ENCODE measurements at regions not wholly inside any gene's neighbourhood (a gene's known extent, or its start where the extent isn't known, plus 50 kb on each side); places are given as distances from the start of the nearest gene placed in this dataset.
"Not testable (repeated sequence)": the region's sequence is repeated elsewhere in the genome, so short reads cannot be mapped to it uniquely, and the experiment has no call there.

DNA sequence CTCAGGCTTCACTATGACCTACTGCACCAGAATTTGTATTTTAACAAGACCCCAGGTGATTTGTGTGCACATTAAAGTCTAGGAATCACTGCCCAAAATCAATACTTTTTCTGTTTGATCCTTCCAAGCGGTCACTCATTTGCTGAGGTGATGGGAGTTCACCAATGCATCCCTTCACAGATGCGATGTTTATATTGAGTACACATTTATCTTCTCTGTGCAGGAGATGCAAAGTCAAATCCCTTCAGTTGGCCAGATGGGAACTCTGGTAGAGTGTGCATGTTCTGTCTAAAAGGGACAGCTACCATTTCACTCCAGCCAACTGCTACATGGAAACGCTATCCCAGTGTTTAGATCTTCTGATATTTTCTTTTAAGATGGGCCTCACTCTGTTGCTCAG, 122.6 kb upstream of the HS3ST2 start:
- DNase-seq: no peak
- H3K27me3 Mint-ChIP-seq (ENCODE audit: insufficient read depth): peaks cover 2% of the 10 kb centered on the region; the same call in 1 of the 2 replicates
- H3K4me1 Mint-ChIP-seq (ENCODE audit: low read depth): peaks cover 3% of the 10 kb centered on the region; the same call in 1 of the 2 replicates
- no peak overlapping the region for H3K4me3 Mint-ChIP-seq
- H3K27ac Mint-ChIP-seq: no peak overlapping the region
- no peak for TF ChIP-seq CTCF (IDR thresholded peaks at IDR 0.05)
- H3K36me3 Mint-ChIP-seq (ENCODE audit: low read depth): peaks cover 4% of the 10 kb centered on the region
- H3K9me3 Mint-ChIP-seq: peaks cover 5% of the 10 kb centered on the region

DNA sequence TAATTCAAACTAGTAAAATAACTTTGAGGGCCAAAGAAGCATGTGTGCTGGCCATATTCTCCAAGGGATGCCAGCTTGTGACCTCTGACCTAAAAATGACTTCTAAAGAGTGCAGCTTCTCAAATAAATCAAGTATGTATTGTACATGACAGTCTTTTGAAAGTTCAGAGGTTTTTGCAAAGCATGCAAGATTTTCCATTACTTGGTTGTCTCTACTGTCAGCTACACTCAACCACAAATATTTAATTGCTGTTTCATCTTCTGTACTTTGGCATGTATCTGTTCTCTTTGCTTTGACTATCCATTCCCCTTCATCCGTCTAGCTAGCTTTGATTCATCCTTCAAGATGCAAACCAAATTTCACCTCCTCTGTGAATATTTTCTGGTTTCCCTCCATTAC, 121.9 kb upstream of the HS3ST2 start:
- H3K9me3 Mint-ChIP-seq: peaks cover 2% of the 10 kb centered on the region
- H3K36me3 Mint-ChIP-seq (ENCODE audit: low read depth): peaks cover 2% of the 10 kb centered on the region
- H3K4me1 Mint-ChIP-seq (ENCODE audit: low read depth): peaks cover 5% of the 10 kb centered on the region; the same call in 1 of the 2 replicates
- H3K27ac Mint-ChIP-seq: no peak overlapping the region
- TF ChIP-seq CTCF (IDR thresholded peaks at IDR 0.05): no peak
- no peak overlapping the region for H3K4me3 Mint-ChIP-seq
- no peak for DNase-seq
- H3K27me3 Mint-ChIP-seq (ENCODE audit: insufficient read depth): peaks cover 3% of the 10 kb centered on the region; the same call in 1 of the 2 replicates

GRCh38 chr16:22692916-22693637, 120.9 kb upstream of the HS3ST2 start:
- no peak overlapping the region for H3K4me3 Mint-ChIP-seq
- no peaks in the 10 kb centered on the region for H3K36me3 Mint-ChIP-seq (ENCODE audit: low read depth)
- no peaks in the 10 kb centered on the region for H3K9me3 Mint-ChIP-seq
- H3K4me1 Mint-ChIP-seq (ENCODE audit: low read depth): peaks cover 5% of the 10 kb centered on the region; the same call in 1 of the 2 replicates
- no peak for DNase-seq
- peaks cover 3% of the 10 kb centered on the region; the same call in 1 of the 2 replicates for H3K27me3 Mint-ChIP-seq (ENCODE audit: insufficient read depth)
- TF ChIP-seq CTCF (IDR thresholded peaks at IDR 0.05): no peak
- no peak overlapping the region for H3K27ac Mint-ChIP-seq

- no peak for DNase-seq
- Mint-ChIP-seq H3K27me3 (ENCODE audit: insufficient read depth) (peaks cover 3% of the 10 kb centered on the region; the same call in 1 of the 2 replicates), H3K36me3 (ENCODE audit: low read depth) (no peaks in the 10 kb centered on the region), H3K9me3 (no peaks in the 10 kb centered on the region), H3K4me1 (ENCODE audit: low read depth) (peaks cover 5% of the 10 kb centered on the region; the same call in 1 of the 2 replicates), H3K4me3 (no peak overlapping the region), H3K27ac (no peak overlapping the region)
- TF ChIP-seq CTCF (IDR thresholded peaks at IDR 0.05): no peak
These were observed 120.2 kb upstream of the HS3ST2 start for GRCh38 chr16:22693638-22694340.

GRCh38 chr16:22694887-22695382, 119.0 kb upstream of the HS3ST2 start:
- Mint-ChIP-seq H3K27me3 (ENCODE audit: insufficient read depth) (0 out of 2 replicates have a peak, but pooled peaks cover 1% of the 10 kb centered on the region), H3K36me3 (ENCODE audit: low read depth) (no peaks in the 10 kb centered on the region), H3K27ac (no peak overlapping the region), H3K9me3 (no peaks in the 10 kb centered on the region), H3K4me1 (ENCODE audit: low read depth) (peaks cover 5% of the 10 kb centered on the region; the same call in 1 of the 2 replicates), H3K4me3 (no peak overlapping the region)
- no peak for TF ChIP-seq CTCF (IDR thresholded peaks at IDR 0.05)
- DNase-seq: peak; percentile 97

- not testable (repeated sequence) for DNase-seq; H3K36me3 Mint-ChIP-seq (ENCODE audit: low read depth); H3K9me3 Mint-ChIP-seq; H3K27me3 Mint-ChIP-seq (ENCODE audit: insufficient read depth); H3K4me1 Mint-ChIP-seq (ENCODE audit: low read depth); H3K27ac Mint-ChIP-seq; H3K4me3 Mint-ChIP-seq
These were observed 118.2 kb upstream of the HS3ST2 start for GRCh38 chr16:22695773-22696172.

All from HFFc6 (cell line).